SK-N-SH (cell line): ENCODE measurements at regions not wholly inside any gene's neighbourhood (a gene's known extent, or its start where the extent isn't known, plus 50 kb on each side); places are given as distances from the start of the nearest gene placed in this dataset.

Experiments
- EZH2phosphoT487 ChIP-seq: fragments of 200-600 bp; sonication (generic); IDR thresholded peaks from 2 replicates; pipeline ENCODE4 v1.6.1; 2017; ENCODE audit warnings: low read depth, mixed run types, mild to moderate bottlenecking, antibody characterized with exemption, moderate library complexity, borderline replicate concordance
- JUND ChIP-seq: IDR thresholded peaks from 2 replicates; pipeline ENCODE4 v1.4.0; 2012
- SIN3A ChIP-seq: IDR thresholded peaks from 2 replicates; pipeline ENCODE4 v1.6.1; 2012; ENCODE audit warnings: low read depth, mild to moderate bottlenecking, low read length, moderate library complexity, borderline replicate concordance
- TF ChIP-seq, protein P1 (sequence below): fragments of 200-600 bp; sonication (generic); IDR thresholded peaks from 2 replicates; pipeline ENCODE4 v1.6.1; 2017; ENCODE audit warnings: antibody characterized with exemption, mild to moderate bottlenecking, moderate library complexity

DNA sequence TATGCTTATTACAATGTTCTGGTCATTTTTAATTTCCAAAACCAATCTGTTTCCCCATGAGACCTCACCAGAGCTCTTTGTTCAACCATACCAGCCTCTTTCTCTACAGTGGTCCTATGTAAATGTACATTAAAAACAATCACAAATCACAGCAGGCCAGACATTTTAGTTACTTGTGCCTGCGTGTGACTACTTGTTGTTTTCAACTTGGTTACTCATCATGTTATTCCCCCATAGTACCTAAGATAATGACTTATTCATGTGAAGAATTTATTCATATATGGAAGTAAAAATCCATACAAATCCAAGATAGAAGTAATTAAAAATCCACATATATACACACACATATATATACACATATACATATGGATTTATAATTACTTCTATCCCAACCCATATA, 379.6 kb downstream of the SLITRK6 start:
- TF ChIP-seq JUND (no peak), EZH2phosphoT487 (no peak), SIN3A (no peak)
- TF ChIP-seq, protein P1, sequence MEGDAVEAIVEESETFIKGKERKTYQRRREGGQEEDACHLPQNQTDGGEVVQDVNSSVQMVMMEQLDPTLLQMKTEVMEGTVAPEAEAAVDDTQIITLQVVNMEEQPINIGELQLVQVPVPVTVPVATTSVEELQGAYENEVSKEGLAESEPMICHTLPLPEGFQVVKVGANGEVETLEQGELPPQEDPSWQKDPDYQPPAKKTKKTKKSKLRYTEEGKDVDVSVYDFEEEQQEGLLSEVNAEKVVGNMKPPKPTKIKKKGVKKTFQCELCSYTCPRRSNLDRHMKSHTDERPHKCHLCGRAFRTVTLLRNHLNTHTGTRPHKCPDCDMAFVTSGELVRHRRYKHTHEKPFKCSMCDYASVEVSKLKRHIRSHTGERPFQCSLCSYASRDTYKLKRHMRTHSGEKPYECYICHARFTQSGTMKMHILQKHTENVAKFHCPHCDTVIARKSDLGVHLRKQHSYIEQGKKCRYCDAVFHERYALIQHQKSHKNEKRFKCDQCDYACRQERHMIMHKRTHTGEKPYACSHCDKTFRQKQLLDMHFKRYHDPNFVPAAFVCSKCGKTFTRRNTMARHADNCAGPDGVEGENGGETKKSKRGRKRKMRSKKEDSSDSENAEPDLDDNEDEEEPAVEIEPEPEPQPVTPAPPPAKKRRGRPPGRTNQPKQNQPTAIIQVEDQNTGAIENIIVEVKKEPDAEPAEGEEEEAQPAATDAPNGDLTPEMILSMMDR = no peak
